NCI-H2029 treated with DMSO at 0.1 percent for 48 hours (cell line): ENCODE measurements at regions not wholly inside any gene's neighbourhood (a gene's known extent, or its start where the extent isn't known, plus 50 kb on each side); places are given as distances from the start of the nearest gene placed in this dataset.
"Not testable (repeated sequence)": the region's sequence is repeated elsewhere in the genome, so short reads cannot be mapped to it uniquely, and the experiment has no call there.

Experiments
- DNase-seq: peaks from one replicate; lab custom pipeline; 2025; lab: John Stamatoyannopoulos, UW

- DNase-seq, result no peak
Observed at GRCh38 chr3:158882445-158882844, 80.6 kb downstream of the MFSD1 start.

GRCh38 chr3:158896729-158897128, 94.9 kb downstream of the MFSD1 start:
- DNase-seq, result no peak

DNA sequence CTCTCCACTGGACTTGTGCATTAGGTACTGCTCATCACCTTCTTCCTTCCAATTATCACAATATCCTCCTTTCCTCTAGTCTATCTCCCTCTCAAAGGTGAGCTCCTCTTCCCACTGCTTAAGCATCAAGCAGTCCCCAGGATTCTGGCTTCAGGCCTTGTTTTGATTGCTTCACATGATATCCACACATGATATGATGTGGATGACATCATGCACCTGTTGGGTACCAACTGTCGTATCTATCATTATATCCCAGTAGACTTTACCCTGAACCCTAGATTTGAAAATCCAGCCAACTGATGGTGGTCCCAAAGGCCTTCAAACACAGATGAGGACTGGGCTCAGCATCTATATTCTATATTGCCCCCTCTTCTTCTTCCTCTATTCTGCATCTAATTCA, 104.9 kb downstream of the MFSD1 start:
- no peak for DNase-seq

GRCh38 chr3:158908187-158908734, 106.4 kb downstream of the MFSD1 start:
- no peak for DNase-seq

DNA sequence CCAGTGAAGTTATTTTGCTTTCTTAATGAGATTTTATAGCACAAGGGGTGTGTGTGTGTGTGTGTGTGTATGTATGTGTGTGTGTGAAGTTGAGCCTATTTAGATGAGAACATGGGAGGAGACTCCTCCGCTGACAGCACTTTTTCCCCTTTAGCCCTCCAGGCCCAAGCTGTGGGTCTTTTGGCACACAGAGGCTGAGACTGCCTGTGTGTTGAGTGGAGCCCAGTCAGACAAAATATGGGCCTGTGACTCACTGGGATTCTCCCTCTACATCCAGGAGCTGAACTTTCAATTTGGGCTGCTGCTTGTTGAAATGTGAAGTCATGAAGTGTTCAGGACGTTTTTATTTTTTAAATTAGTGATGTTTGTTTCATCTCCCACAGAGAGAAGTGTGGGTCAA, 108.0 kb downstream of the MFSD1 start:
- DNase-seq, result no peak

DNA sequence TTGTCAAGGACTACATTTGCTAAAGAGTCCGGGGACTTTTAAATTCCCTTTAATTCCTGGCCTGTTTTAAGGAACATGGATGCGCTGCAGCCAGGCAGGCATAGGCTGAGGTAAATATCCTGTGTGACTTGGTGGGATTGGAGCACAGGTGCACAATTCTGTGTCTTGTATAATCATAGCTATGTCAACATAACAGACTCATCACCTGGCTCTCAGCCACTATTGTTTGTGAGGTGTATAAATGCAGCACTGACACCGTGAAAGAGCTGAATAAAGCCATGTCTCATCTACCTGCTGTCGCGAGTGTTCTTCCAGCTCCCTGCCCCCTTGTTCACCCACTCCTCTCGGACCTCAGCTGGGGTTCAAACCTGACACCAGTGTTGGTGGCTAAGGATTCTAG, 109.7 kb downstream of the MFSD1 start:
- DNase-seq, result peak; percentile 6

DNA sequence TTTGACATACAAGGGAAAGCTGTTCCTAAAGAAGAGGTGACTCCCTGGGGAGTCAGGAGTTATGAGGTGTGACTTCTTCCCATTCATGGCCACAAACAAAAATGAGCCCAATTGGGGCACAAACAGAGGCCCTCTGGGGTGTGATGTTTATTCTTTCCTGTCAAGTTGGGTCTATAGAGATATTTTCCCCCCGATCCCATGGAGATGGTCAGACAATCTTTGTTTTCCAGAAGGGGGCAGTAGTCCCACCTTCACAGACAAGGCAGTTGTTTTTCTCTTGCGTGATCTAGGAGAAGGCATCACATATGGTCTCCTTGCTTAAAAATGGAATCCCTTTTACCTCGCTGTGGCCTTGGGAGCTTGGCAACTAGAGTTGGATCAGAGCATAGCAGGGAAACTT, 110.3 kb downstream of the MFSD1 start:
- no peak for DNase-seq

DNA sequence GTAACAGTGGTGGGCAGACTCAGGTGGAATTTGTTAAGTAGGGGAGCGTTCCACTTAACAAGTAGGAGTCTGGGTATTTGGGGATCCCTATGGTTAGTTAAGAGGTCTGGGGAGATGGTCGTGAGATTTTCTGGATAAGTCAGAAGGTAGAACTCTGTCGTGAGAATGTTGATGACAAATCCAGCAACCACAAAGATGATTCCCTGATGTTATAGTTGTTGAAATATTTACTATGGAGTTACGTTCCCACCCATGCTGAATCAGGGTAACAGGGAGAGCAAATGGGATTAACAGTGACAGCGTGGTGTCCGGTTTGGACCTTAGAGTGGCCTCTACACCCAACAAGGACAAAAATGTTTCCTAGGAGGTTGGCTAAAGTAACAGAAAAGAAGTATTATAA, 110.8 kb downstream of the MFSD1 start:
- DNase-seq, result no peak

DNA sequence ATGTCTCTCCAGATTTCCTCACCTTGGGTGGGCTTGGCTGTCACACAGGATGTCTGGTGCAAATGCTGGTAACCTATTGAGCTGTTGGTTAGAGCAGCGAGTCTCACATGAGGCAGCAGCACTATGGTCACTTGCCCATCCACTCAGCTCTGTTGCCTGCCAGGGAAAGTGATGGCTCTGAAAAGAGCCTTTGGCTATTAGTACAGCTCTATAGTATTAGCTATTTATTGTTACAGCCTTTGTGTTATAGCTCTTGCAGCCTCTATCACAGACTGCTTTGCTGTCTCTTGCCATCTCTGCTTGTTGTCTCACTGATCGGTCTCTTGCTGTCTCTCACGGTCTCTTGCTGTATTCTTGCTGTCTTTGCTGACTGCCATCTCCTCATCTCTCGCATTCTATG, 114.3 kb downstream of the MFSD1 start:
- no peak for DNase-seq

- no peak for DNase-seq
Observed at GRCh38 chr3:158918008-158918407, 116.2 kb downstream of the MFSD1 start.

DNA sequence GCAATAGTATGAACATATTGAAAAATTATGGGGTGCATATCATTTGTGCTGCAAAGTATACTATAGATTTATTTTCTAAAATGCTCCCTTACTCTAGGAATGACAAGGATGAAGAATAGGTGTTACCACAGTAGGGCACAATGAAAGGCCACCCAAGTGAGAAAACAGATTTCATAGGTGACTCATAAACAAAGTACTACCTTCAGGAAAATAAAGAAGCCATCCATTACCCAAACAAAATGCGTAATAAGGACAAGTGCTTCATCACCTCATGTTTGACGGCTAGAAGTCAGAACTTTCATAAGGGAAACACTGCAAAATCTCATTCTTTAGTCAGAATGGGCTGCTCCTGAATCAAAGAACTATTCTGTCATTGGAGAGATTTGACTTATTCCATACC, 116.6 kb downstream of the MFSD1 start:
- DNase-seq, result no peak

DNA sequence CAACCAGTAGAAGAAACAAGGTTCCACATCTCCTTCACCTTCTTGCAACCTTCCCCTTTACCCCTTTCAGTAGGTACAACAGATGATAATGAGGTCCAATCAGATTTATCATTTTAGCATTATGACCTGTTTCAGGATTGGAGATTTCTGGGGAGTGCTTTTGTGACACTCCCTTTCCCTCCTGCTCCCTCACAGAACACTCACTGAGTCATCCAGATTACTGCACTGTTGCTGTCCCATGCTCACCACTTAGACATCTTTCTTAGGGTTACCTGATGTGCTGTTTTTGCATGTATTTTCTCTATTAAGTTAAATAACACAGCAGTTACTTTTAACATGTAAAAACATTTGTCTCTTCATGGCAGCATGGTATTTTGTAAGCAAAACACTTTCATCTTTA, 118.5 kb downstream of the MFSD1 start:
- DNase-seq, result no peak

DNA sequence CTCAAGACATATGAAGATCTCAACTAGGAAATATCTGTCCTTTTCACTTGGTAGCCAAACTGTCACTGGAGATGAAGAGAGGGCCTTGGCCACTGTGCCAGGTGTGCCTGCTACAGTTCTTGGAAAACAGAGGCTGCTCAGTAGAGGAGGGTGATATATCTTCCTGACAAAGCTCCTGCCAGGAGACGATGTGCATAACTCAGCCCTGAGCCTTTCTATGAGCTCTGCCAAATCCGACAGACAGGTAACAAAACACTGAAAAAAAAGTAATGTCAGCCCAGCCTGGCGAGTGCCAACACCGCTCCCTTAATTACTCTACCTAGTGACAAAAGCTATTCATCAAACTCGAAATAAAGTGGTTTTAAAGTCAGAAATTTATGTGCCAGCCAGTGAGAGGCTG, 123.2 kb downstream of the MFSD1 start:
- DNase-seq, result no peak

GRCh38 chr3:158925828-158926494, 124.1 kb downstream of the MFSD1 start:
- DNase-seq, result no peak

DNA sequence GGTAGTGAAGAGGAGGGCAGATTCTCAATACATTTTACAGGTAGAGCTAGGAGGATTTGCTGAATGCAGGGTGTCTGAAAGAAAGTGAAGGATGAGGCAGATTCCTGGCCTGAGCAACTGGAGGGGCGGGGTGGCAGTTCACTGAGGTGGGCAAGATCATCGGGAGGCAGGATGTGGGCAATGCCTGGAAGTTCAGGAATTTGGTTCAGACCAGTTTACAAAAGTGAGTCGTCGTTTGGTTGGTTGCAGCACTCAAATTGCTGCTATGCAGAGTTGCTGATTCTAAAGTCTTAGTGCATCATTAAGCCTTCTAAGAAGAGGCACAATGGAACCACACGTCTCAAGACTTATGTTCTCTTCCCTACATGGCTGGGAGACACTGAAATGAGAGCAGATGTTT, 134.0 kb downstream of the MFSD1 start:
- DNase-seq, result no peak

- DNase-seq, result no peak
Observed at GRCh38 chr3:158936530-158937113, 134.8 kb downstream of the MFSD1 start.

DNA sequence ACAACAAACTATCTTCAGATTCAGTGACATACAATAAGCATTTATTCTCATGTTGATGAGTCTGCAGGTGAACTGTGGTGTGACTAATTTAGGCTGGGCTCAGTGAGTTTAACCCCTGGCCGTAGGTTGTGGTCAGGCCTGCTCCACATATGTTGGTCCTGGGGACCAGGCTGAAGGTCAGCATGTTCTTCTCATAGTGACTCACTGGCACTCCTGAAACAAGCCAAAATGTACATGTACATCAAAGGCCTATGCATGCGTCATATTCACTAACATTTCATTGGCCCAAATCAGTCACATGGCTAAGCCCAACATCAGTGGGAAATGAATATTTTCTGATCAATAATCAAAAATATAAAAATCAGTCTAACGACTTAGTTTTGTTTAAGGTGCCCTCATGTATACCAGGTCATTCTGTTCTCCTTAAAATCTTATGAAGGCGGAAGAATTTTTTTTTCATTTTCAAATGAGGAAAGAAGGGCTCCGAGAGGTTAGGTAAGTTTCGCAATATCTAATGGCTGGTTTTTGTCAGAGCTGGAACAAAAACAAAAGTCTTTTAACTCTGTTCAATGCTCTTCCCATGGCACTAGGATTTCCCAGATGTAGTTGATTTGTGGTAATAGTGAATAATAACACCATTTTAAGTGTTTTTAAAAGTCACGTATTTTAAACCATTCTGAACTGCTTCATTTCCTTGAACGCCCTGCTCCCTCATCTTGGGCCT, 148.5 kb downstream of the MFSD1 start:
- no peak for DNase-seq

DNA sequence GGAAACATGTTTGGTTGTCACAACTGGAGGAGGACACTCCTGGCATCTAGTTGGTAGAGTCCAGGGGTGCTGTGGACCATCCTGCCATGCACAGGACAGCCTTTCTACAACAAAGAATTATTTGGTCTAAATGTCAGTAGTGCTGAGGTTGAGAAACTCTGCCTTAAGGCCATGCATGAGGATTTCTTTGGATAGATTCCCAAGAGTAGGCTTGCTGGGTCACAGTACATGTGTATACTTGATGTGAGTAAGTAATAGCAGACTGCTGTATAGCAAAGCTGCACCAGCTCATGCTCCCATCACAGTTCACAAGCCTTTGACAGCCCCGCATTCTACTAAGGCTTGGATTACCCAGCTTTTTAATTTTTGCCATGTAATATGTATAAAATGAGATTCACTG, 151.3 kb downstream of the MFSD1 start:
- DNase-seq, result no peak

DNA sequence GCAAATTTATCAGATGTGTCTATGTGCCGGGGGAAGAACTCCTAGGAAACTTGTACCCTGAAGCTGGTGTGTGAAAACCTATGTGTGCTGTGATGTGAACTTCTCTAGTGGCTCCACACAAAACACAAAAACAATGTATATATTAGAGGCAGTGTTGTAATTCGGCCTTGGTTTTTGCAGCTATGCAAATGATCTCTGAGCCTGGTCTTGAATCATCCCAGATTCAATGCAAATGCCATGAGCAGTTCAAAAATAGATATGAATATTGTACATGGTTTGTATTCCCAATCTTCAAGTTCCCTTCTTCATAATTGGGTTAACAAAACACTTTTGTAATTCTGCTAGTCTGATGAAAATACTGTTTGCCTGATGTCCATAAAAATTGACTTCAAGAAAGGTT, 152.6 kb downstream of the MFSD1 start:
- DNase-seq, result no peak

DNA sequence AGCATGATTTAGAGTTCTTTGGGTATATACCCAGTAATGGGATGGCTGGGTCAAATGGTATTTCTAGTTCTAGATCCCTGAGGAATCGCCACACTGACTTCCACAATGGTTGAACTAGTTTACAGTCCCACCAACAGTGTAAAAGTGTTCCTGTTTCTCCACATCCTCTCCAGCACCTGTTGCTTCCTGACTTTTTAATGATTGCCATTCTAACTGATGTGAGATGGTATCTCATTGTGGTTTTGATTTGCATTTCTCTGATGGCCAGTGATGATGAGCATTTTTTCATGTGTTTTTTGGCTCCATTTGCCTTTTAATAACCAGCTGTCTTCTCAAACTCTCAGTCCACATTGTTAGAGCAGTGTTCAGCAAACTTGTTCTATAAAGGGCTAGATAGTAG, 155.9 kb downstream of the MFSD1 start:
- not testable (repeated sequence) for DNase-seq

DNA sequence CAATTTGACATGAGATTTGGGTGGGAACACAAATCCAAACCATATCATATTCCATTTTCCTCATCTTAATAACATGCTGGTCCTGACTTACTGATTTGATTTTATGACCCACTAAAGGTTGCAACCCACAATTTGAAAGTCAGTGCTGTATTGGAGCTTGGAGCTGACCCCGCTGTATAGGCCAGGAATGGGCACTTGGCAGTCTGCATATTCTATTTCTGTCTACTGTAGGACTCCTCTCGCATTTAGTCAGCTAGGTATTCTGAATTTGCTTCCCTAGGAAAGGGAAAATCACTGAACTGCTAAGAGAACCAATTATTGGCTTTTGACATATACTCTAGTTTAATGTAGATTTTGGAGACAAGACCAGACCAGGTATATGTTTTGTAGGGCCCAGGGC, 157.0 kb downstream of the MFSD1 start:
- DNase-seq, result no peak

DNA sequence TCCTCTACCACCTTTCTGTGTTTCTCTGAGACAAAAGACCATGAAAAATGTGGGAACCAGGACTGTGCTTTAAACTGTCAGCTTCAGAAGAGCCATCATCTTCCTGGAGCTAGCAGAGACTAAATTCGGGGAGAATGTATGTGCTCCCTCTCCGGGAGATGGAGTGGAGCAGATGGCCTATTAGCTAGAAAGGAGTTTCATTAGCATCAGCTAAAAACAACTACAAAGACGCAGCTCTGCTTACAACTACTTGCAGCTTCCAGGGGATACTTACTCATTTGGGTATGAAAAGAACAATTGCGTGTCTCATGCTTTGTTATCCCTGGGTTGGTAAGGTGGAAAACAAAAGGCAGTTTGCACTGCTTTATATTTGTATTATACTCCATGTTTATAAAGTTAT, 159.6 kb downstream of the MFSD1 start:
- no peak for DNase-seq

GRCh38 chr3:158961911-158962310, 160.1 kb downstream of the MFSD1 start:
- DNase-seq, result no peak
